ENCODE measurements at regions not wholly inside any gene's neighbourhood (a gene's known extent, or its start where the extent isn't known, plus 50 kb on each side); places are given as distances from the start of the nearest gene placed in this dataset. TPM values are rescaled to one million over a fixed set of nuclear protein-coding genes. Genes with fewer than 3 reads are reported as not detected.

DNA sequence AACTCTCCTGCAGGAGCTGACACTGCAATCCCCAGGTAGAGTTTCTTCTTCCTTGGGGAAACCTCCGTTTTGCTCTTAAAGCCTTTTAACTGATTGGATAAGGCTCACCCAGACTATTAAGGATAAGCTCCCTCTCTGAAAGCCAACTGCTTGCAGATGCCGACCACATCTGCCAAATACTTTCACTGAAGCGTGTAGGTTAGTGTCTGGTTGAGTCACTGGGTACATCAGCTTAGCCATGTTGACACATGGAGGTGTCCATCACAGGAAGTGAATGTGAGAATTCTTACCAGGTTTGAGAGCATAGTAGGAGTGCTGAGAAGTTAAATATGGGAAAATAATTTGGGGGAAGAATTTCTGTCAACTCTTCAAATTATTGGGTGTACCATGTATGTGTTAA, 202.0 kb downstream of the AJAP1 start:
- Mint-ChIP-seq H3K4me3 (no peak overlapping the region), H3K27me3 (no peaks in the 10 kb centered on the region), H3K36me3 (no peaks in the 10 kb centered on the region), H3K9me3 (peaks cover 3% of the 10 kb centered on the region), H3K4me1 (ENCODE audit: low read depth) (no peaks in the 10 kb centered on the region), H3K27ac (no peak overlapping the region)
- POLR2A ChIA-PET = no interaction called here
- intact Hi-C loops (cut with micrococcal nuclease) = no loop called here
- CTCF ChIA-PET = no interaction called here
- DNase-seq = no peak

DNA sequence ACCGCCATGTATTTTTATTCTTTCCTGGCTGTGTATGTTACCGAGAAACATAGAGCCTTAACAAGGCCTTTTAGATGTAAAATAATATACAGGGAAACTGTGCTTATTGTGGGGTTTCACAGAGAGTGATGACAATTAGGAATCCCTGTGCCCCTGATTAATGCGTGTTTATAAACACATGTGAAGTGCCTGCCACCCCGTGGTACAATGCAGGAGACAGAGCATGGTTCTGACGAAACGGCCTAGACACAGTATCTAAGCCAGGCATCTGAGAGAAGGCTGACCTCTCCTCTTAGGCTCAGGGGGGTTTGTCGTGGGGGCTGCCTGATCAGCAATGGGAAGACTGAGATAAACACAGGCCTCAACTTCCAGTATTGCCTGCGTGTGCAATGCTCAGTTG, 200.0 kb downstream of the AJAP1 start:
- H3K9me3 Mint-ChIP-seq = peaks cover 3% of the 10 kb centered on the region
- H3K36me3 Mint-ChIP-seq = no peaks in the 10 kb centered on the region
- intact Hi-C loops (cut with micrococcal nuclease) = no loop called here

DNA sequence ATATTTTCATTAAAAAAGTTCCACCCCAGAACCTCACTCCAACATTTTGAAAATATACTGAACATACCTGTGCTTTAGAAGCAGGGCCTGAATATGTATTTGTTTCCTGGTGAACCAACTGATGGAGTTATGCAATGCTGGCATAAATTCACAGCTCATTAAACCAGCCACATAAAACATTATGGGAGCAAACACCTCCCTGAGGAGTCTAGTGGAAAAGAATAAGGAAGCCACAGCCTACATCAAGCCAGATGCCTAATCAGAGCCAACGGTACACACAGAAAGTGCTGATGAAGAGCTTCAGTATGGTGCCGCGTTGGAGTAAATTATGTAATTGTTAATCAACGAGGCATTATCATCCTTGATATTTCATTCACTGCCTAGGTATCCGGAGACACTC, 199.5 kb downstream of the AJAP1 start:
- POLR2A ChIA-PET = no interaction called here
- Mint-ChIP-seq H3K4me1 (ENCODE audit: low read depth) (no peaks in the 10 kb centered on the region), H3K27me3 (peaks cover 1% of the 10 kb centered on the region), H3K9me3 (peaks cover 3% of the 10 kb centered on the region), H3K4me3 (no peak overlapping the region), H3K27ac (no peak overlapping the region), H3K36me3 (no peaks in the 10 kb centered on the region)
- no peak for DNase-seq
- intact Hi-C loops (cut with micrococcal nuclease) = no loop called here
- CTCF ChIA-PET = no interaction called here

More for the DNA sequence above, 200.0 kb downstream of the AJAP1 start:
- Mint-ChIP-seq H3K4me3 (no peak overlapping the region), H3K27ac (no peak overlapping the region), H3K27me3 (no peaks in the 10 kb centered on the region), H3K4me1 (ENCODE audit: low read depth) (no peaks in the 10 kb centered on the region)
- ChIA-PET POLR2A (no interaction called here), CTCF (no interaction called here)
- no peak for DNase-seq

DNA sequence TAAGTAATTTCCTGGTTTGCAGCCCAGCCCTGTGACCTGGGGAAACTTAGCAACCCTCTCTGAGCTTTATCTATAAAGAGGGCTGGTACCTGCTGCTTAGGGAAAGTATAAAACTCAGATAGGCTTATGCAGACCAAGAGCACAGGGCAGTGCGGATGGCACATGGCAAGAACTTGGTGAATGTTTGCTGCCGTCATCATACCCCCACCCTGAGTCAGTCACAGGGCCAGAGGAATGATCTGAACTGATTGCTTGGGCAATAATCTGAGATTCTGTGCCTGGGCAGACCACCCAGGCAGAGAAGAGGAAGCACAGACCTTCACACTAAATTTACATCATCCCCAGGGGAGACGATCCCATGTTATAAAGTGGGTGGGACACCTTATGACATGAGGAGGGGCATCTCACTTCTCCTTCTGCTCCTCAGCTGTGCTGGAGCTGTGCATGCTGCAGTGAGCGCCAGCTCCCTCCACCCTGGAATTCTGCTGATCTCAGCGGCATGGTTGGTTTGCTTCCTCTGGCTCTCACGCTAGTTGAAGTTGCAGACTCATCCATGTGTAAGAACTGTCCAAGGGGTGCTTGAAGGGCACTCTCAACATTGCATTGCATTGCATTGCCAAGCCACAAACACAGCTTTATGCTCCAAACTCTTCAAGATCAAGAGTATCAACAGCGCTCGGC, 197.1 kb downstream of the AJAP1 start:
- intact Hi-C loops (cut with micrococcal nuclease) = no loop called here
- no peak overlapping the region for H3K27ac Mint-ChIP-seq
- H3K36me3 Mint-ChIP-seq = no peaks in the 10 kb centered on the region
- no peak overlapping the region for H3K4me3 Mint-ChIP-seq
- no peaks in the 10 kb centered on the region for H3K4me1 Mint-ChIP-seq (ENCODE audit: low read depth)
- CTCF ChIA-PET = no interaction called here
- no peak for DNase-seq
- peaks cover 3% of the 10 kb centered on the region for H3K9me3 Mint-ChIP-seq
- POLR2A ChIA-PET = no interaction called here
- H3K27me3 Mint-ChIP-seq = peaks cover 5% of the 10 kb centered on the region

DNA sequence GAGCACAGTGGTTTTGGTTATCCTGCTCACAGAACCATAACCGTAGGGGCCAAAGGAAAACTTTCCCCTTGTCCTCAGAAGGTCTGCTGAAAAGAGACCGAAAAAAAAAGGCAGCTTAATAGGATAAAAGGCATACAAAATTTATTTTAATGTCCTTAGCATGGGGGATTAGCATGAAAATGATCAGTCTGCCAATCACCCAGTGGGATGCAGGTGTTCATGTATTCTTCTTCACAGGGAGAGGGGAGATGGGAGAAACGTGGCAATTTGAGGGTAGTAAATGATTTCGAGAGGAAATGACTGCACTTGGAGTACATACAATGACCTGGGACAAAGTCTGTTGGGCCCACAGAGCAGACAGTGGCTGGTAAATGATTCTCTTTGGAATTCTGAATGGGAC, 194.0 kb downstream of the AJAP1 start:
- ChIA-PET CTCF (no interaction called here), POLR2A (no interaction called here)
- no peaks in the 10 kb centered on the region for H3K36me3 Mint-ChIP-seq
- H3K9me3 Mint-ChIP-seq = peaks cover 3% of the 10 kb centered on the region
- no peak for DNase-seq
- H3K4me1 Mint-ChIP-seq (ENCODE audit: low read depth) = no peaks in the 10 kb centered on the region
- intact Hi-C loops (cut with micrococcal nuclease) = no loop called here
- no peak overlapping the region for H3K4me3 Mint-ChIP-seq
- H3K27me3 Mint-ChIP-seq = peaks cover 5% of the 10 kb centered on the region
- no peak overlapping the region for H3K27ac Mint-ChIP-seq

DNA sequence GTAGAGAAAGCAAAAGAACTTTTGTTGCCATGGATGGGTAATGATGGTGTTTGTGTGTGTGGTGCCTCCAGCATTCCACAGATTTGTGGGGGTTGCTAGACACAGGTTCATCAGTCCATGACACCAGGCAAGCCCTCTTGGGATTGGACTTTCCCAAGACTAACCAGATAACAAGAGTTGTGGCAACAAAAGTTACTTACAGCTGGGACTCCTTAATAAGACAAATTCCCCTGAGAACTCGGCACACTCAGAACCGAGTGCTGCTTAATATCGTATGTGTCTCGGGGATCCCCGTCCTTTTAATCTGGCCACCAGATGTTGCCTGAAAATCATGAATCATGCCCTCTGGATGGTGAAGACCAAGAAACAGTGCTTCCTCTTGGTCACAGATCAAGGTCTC, 193.3 kb downstream of the AJAP1 start:
- CTCF ChIA-PET = no interaction called here
- Mint-ChIP-seq H3K36me3 (no peaks in the 10 kb centered on the region), H3K4me3 (no peak overlapping the region), H3K9me3 (peaks cover 3% of the 10 kb centered on the region), H3K4me1 (ENCODE audit: low read depth) (no peaks in the 10 kb centered on the region), H3K27me3 (peaks cover 5% of the 10 kb centered on the region), H3K27ac (no peak overlapping the region)
- no peak for DNase-seq
- POLR2A ChIA-PET = no interaction called here
- intact Hi-C loops (cut with micrococcal nuclease) = no loop called here

Small RNA genes in the stretch of these regions (microRNA-seq; reads per million reads assigned to microRNA genes)
- gene MIR4417 (ENCODE audit: borderline microRNAs expressed, borderline number of aligned reads, borderline replicate concordance) = not detected
